HG02588 (cell line): ENCODE measurements at regions not wholly inside any gene's neighbourhood (a gene's known extent, or its start where the extent isn't known, plus 50 kb on each side); places are given as distances from the start of the nearest gene placed in this dataset.
"Not testable (repeated sequence)": the region's sequence is repeated elsewhere in the genome, so short reads cannot be mapped to it uniquely, and the experiment has no call there.

Experiments used
- ATAC-seq: cut with Tn5 transposase; IDR thresholded peaks from one replicate; pipeline ENCODE4 v1.9.1; 2021; ENCODE audit warnings: mild to moderate bottlenecking, moderate library complexity; ENCODE audit not compliant: unreplicated experiment

GRCh38 chr7:12827219-12827821 lies 139.9 kb downstream of the ARL4A start:
- ATAC-seq: no peak

DNA sequence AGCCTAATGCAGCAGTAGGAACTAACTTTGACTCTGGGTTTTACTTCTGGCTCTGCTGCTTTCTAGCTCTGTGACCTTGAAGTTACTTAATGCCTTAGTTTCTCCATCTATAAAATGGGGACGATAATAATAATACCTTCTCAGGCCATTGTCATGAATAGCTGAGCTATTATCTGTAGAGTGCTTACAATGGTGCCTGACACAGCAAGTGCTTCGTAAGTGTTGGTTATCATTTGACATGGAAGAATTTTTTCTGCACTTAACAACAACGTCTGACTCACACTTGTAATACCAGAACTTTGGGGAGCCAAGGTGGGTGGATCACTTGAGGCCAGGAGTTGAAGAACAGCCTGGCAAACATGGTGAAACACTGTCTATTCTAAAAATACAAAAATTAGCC lies 140.5 kb downstream of the ARL4A start:
- ATAC-seq: no peak

GRCh38 chr7:12831024-12831423 lies 143.6 kb downstream of the ARL4A start:
- no peak for ATAC-seq

- no peak for ATAC-seq
These were observed 146.4 kb downstream of the ARL4A start for GRCh38 chr7:12833829-12834228.

GRCh38 chr7:12834782-12835181 lies 147.3 kb downstream of the ARL4A start:
- ATAC-seq: no peak

DNA sequence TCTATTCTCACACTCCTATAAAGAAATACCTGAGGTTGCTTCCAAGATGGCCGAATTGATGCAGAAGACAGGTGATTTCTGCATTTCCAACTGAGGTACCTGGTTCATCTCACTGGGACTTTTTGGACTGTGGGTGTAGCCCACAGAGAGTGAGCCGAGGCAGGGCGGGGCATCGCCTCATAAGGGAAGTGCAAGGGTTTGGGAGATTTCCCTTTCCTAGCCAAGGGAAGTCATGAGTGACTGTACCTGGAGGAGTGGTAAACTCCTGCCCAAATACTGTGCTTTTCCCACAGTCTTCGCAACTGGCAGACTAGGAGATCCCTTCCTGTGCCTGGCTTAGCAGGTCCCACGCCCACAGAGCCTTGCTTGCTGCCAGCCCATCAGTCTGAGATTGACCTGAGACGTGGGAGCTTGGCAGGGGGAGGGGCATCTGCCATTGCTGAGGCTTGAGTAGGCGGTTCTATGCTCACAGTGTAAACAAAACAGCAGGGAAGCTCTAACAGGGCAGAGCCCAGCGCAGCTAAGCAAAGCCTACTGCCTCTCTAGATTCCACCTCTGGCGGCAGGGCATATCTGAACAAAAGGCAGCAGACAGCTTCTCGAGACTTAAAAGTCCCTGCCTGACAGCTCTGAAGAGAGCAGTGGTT lies 152.2 kb downstream of the ARL4A start:
- no peak for ATAC-seq

GRCh38 chr7:12844732-12845131 lies 157.3 kb downstream of the ARL4A start:
- ATAC-seq: not testable (repeated sequence)

DNA sequence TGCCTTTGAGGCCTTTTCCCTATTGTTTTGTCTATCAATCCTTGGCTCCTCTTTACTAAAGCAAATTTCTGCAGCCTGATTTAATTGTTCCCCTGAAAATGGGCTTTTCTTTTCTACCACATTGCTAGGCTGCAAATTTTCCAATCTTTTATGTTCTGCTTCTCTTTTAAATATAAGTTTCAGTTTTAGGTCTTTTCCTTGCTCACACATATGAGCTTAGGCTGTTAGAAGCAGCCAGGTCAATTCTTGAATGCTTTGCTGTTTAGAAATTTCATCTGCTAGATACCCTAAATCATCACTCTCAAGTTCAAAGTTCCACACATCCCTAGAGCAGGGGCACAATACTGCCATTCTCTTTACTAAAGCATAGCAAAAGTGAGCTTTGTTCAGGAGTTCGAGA lies 159.6 kb downstream of the ARL4A start:
- no peak for ATAC-seq

DNA sequence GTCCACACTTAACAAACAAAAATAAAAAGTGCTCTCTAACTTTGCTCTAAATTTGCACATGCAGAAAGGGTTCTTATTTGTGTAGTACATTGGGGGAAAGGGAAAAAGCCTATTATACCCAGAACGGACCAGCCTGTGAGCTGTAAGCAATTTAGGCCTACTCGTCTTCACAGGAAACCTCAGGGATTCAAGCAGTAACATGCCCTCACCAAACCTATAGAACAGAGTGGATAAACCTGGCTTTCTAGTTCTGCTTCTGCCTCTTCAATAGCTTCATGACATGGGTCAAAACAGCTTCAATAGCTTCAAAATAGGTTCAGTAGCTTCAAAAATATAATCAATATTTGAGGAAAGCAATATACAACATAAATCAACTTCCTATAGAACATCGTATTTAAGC lies 163.7 kb downstream of the ARL4A start:
- ATAC-seq: no peak

GRCh38 chr7:12851841-12852240 lies 164.4 kb downstream of the ARL4A start:
- ATAC-seq: no peak

DNA sequence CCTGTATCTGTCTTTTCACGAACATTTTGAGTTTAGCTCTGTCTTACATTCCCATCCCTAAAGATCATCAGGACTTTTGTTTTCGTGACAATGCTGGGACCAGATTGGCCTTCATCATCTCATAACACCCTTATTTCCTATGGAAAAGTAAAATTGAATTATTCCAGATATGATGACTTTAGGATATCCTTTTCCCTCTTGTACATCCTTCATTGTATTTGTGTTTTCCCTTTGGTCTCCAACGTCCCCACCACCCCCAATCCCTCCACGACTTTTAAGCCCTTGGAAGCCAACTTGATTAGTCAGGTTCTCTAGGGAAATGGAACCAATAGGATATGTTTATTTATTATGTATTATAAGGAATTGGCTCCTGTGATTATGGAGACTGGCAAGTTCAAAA lies 167.6 kb downstream of the ARL4A start:
- ATAC-seq: no peak

GRCh38 chr7:12859761-12860160 lies 172.3 kb downstream of the ARL4A start:
- ATAC-seq: no peak

GRCh38 chr7:12861070-12861469 lies 173.6 kb downstream of the ARL4A start:
- ATAC-seq: no peak

DNA sequence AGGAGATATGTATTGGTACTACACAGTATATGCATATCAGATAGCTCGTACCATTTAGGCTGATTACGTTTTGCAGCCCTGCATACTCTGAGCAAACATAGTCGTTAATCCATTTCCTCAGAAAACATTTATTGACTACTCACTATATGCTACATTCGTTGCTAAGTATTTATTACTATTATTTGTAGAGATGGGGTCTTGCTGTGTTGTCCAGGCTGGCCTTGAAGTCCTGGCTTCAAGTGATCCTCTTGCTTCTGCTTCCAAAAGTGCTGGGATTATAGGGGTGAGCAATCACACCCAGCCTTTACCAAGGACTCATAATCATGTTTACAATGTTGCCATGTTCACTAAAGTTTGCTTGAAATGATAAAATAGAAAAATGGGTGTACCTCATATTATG lies 174.7 kb downstream of the ARL4A start:
- ATAC-seq: no peak

DNA sequence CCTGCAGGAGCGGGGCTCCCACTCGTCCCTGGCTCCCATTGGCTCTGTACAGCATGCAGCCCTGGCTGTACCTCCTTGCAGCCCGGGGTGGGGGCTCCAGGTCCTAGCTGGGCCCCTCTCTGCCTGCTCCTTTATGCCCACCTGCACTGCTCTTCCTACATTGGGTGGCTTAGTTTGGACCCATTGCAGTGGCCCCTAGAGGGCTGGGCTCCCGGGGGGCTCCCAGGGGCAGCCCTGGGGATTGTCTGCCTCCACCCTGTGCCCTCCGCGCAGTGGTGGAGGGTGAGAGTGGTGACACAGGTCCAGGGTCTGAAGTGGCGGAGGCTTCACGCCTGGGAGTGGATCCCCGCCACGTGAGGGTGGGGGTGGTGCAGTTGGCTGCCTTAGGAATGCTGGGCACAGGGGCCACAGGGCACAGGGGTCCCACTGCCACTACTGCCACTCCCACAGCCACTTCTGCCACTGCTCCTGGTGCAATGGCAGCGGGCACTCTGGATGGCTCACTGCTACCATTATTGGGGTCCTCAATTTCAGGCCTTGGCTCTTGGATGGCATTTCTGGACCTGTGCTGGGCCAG lies 177.1 kb downstream of the ARL4A start:
- no peak for ATAC-seq

- no peak for ATAC-seq
These were observed 178.2 kb downstream of the ARL4A start for GRCh38 chr7:12865593-12865992.

DNA sequence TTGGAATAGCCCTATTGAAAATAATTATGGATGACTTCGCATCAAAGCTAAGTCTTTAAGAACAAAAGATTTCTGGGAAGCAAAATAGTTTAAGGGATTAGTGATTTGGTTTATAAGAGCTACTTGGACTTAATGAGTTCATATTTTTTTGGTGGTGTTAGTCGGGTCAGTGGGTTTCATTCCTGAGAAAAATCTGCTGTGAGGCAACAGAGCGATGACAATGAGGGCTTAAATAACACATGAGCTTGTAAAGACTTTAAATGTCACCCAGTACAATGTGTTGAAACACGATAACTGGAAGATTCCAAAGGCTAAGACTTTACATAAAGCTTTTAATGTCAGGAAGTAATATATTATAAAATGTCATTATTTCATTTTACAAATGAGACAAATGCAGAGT lies 178.8 kb downstream of the ARL4A start:
- ATAC-seq: no peak

DNA sequence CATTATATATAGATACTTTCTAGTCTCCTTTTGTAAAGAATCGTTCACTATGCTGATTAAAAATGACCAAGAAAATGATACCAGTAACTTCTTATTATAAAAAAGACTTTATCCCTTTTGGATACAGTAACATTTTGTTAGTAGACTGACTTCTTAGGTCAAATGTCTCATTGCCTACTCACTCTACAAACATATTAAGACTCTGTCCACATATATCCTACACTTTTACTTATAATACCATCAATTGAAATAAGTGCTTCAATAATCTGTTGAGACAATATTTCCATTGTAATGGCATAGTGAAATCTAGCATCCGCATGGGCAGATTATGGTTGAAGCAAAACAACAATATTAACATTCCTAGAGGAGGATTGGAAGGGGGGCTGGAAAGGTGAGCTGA lies 180.6 kb downstream of the ARL4A start:
- no peak for ATAC-seq

GRCh38 chr7:12870219-12870618 lies 182.8 kb downstream of the ARL4A start:
- no peak for ATAC-seq

- no peak for ATAC-seq
These were observed 185.1 kb downstream of the ARL4A start for GRCh38 chr7:12872487-12872886.

DNA sequence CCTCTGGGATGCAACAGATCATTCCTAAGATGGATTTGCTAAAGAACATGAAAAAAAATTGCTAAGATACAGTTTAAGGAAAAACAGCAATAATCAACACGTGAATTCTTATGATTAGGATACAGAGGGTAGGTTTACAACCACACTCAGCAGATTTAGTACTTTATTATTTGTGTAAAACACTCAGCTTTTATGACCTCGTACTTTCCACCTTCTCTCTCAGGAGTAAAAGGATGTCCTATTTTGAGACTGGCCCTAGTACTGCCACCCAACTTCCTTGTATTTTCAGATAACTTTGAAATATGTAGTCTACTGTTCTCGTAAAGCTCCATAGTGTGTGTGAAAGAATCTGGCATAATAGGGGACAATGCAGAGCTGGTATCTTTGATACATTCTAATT lies 186.1 kb downstream of the ARL4A start:
- no peak for ATAC-seq

DNA sequence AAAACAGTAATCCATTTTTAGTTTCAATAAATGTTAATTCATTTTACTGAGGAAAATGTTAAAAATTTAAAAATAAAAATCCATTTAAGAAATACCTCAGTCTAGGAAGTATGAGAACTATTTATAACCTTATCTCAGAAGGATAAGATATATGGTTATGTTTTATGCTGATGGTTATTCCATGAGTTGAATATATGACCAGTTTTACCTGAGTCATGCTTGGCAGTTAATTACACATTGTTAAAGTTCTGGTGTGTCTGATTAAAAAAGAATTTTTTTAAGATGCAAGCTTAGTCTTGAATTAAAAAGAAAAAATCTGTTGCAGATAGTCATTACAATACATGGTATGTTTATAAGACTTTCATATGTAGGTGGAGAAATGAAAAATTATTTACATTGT lies 191.7 kb downstream of the ARL4A start:
- no peak for ATAC-seq

- no peak for ATAC-seq
These were observed 194.3 kb downstream of the ARL4A start for GRCh38 chr7:12881712-12882111.
